Esophagus muscularis mucosa (tissue), 3 donors: ENCODE measurements at regions not wholly inside any gene's neighbourhood (a gene's known extent, or its start where the extent isn't known, plus 50 kb on each side); places are given as distances from the start of the nearest gene placed in this dataset.

Source experiments
- CTCF ChIP-seq, 3 experiments: fragments of 200-600 bp in 2 of 3; fragments of 450-650 bp in 1 of 3; sonication (generic) in 2 of 3; IDR thresholded peaks; one replicate each; pipeline ENCODE4 v1.5.1; 2017 to 2019; ENCODE audit warnings: antibody characterized with exemption in 3 of 3, mild to moderate bottlenecking in 2 of 3, moderate library complexity in 1 of 3
- EP300 ChIP-seq: sonication (generic); formaldehyde crosslinking; IDR thresholded peaks from one replicate; pipeline ENCODE4 v1.6.1; 2017; ENCODE audit warnings: antibody characterized with exemption

GRCh38 chr13:38606699-38607535 lies 80.0 kb upstream of the FREM2 start:
- no peak for TF ChIP-seq EP300
- TF ChIP-seq CTCF (IDR thresholded peaks at IDR 0.05) = no peak
